DND-41 (cell line): ENCODE measurements at regions not wholly inside any gene's neighbourhood (a gene's known extent, or its start where the extent isn't known, plus 50 kb on each side); places are given as distances from the start of the nearest gene placed in this dataset.
"Not testable (repeated sequence)": the region's sequence is repeated elsewhere in the genome, so short reads cannot be mapped to it uniquely, and the experiment has no call there.

ENCODE experiments used
- ATAC-seq: fragments of 200-7000 bp; cut with Tn5 transposase; 3 replicates; pipeline ENCODE4 v1.9.1; 2021; ENCODE audit warnings: low read depth; ENCODE audit not compliant: insufficient read depth
- DNase-seq: peaks from one replicate; pipeline ENCODE4 v3.0.0-alpha.2; 2020
- H2AFZ ChIP-seq: 2 replicates; pipeline ENCODE4 v1.6.0; 2012; ENCODE audit warnings: low read depth, low read length
- H3K27ac ChIP-seq: 2 replicates; pipeline ENCODE4 v1.5.1; 2012; ENCODE audit warnings: low read length, inconsistent platforms
- H3K27me3 ChIP-seq: fragments of 200-600 bp; sonication (generic); 2 replicates; pipeline ENCODE4 v1.6.0; 2012; ENCODE audit warnings: low read length, mild to moderate bottlenecking, inconsistent platforms; ENCODE audit not compliant: insufficient read depth, poor library complexity
- H3K36me3 ChIP-seq: 2 replicates; pipeline ENCODE4 v1.5.1; 2012; ENCODE audit warnings: low read length, inconsistent platforms; ENCODE audit not compliant: insufficient read depth
- H3K4me1 ChIP-seq: 2 replicates; pipeline ENCODE4 v1.5.1; 2012; ENCODE audit warnings: mild to moderate bottlenecking, low read length; ENCODE audit not compliant: insufficient read depth
- H3K4me2 ChIP-seq: 2 replicates; pipeline ENCODE4 v1.6.0; 2012; ENCODE audit warnings: mild to moderate bottlenecking, moderate library complexity, low read length, inconsistent platforms; ENCODE audit not compliant: insufficient read depth
- H3K4me3 ChIP-seq, 2 experiments: fragments of 200-600 bp in 1 of 2; shearing (Covaris generic) in 1 of 2; 2 replicates each; pipeline ENCODE4 v1.5.1; 2012 to 2016; ENCODE audit warnings: inconsistent platforms in 2 of 2, low read length in 2 of 2, mild to moderate bottlenecking in 2 of 2, low read depth in 1 of 2, moderate library complexity in 1 of 2
- H3K79me2 ChIP-seq: 2 replicates; pipeline ENCODE4 v1.6.0; 2012; ENCODE audit warnings: low read length, inconsistent platforms; ENCODE audit not compliant: insufficient read depth
- H3K9ac ChIP-seq: 2 replicates; pipeline ENCODE4 v1.6.0; 2012; ENCODE audit warnings: low read depth, mild to moderate bottlenecking, inconsistent platforms, low read length, moderate library complexity
- H3K9me3 ChIP-seq: 2 replicates; pipeline ENCODE4 v1.5.1; 2012; ENCODE audit warnings: low read length, moderate library complexity, mild to moderate bottlenecking, inconsistent platforms; ENCODE audit not compliant: insufficient read depth, severe bottlenecking
- H4K20me1 ChIP-seq: 2 replicates; pipeline ENCODE4 v1.6.0; 2012; ENCODE audit warnings: low read length; ENCODE audit not compliant: insufficient read depth
- EZH2 ChIP-seq: IDR thresholded peaks from 3 replicates; pipeline ENCODE4 v1.6.1; 2012; ENCODE audit warnings: borderline replicate concordance, low read depth, mild to moderate bottlenecking, moderate library complexity, low read length, inconsistent platforms; ENCODE audit not compliant: severe bottlenecking
- TF ChIP-seq, protein P1 (sequence below): IDR thresholded peaks from 2 replicates; pipeline ENCODE4 v1.5.1; 2012; ENCODE audit warnings: borderline replicate concordance, low read length, moderate library complexity, mild to moderate bottlenecking; ENCODE audit not compliant: poor library complexity, severe bottlenecking; ENCODE audit errors: extremely low read depth

- no peak for DNase-seq
Observed at GRCh38 chr1:78303620-78304019, 187.2 kb upstream of the PTGFR start.

GRCh38 chr1:78304341-78304740 lies 186.4 kb upstream of the PTGFR start:
- H3K27me3 ChIP-seq, result no peaks in the 10 kb centered on the region
- H3K9me3 ChIP-seq, result no peaks in the 10 kb centered on the region
- H3K4me1 ChIP-seq, result no peaks in the 10 kb centered on the region
- H3K79me2 ChIP-seq, result no peaks in the 10 kb centered on the region
- H3K4me2 ChIP-seq, result no peak overlapping the region
- no peak overlapping the region for H2AFZ ChIP-seq
- no peak overlapping the region for H3K27ac ChIP-seq
- no peak overlapping the region for H3K4me3 ChIP-seq
- DNase-seq (no peak), ATAC-seq (no peak)
- H3K9ac ChIP-seq, result no peak overlapping the region
- no peaks in the 10 kb centered on the region for H3K36me3 ChIP-seq
- no peak for TF ChIP-seq EZH2
- TF ChIP-seq, protein P1, sequence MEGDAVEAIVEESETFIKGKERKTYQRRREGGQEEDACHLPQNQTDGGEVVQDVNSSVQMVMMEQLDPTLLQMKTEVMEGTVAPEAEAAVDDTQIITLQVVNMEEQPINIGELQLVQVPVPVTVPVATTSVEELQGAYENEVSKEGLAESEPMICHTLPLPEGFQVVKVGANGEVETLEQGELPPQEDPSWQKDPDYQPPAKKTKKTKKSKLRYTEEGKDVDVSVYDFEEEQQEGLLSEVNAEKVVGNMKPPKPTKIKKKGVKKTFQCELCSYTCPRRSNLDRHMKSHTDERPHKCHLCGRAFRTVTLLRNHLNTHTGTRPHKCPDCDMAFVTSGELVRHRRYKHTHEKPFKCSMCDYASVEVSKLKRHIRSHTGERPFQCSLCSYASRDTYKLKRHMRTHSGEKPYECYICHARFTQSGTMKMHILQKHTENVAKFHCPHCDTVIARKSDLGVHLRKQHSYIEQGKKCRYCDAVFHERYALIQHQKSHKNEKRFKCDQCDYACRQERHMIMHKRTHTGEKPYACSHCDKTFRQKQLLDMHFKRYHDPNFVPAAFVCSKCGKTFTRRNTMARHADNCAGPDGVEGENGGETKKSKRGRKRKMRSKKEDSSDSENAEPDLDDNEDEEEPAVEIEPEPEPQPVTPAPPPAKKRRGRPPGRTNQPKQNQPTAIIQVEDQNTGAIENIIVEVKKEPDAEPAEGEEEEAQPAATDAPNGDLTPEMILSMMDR, result no peak
- no peaks in the 10 kb centered on the region for H4K20me1 ChIP-seq

More at GRCh38 chr1:78303620-78304019, 187.2 kb upstream of the PTGFR start:
- no peak for TF ChIP-seq EZH2
- TF ChIP-seq, protein P1, result no peak
- Histone ChIP-seq H3K4me2 (no peak overlapping the region), H3K36me3 (no peaks in the 10 kb centered on the region), H4K20me1 (no peaks in the 10 kb centered on the region), H3K27me3 (no peaks in the 10 kb centered on the region), H2AFZ (no peak overlapping the region), H3K4me1 (no peaks in the 10 kb centered on the region), H3K79me2 (no peaks in the 10 kb centered on the region), H3K27ac (no peak overlapping the region), H3K9ac (no peak overlapping the region), H3K4me3 (no peak overlapping the region), H3K9me3 (no peaks in the 10 kb centered on the region)
- no peak for ATAC-seq

DNA sequence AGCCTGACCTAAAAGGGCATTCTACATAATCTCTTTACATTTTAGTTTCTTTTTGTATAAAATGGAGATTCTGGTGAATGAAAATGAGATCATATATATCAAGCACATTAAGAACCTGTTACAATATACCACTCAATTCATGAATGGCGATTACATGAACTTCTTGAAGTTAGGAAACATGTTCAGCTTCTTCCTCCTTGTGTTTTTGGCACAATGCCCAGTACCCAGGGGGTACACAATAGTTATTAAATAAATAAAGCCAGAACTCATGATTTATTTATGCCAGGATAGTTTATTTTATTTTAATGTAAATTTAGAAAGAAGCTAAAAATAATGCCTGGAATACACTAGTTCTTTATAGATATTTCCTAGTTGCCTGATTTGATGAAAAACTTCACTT lies 186.0 kb upstream of the PTGFR start:
- Histone ChIP-seq H2AFZ (no peak overlapping the region), H3K36me3 (no peaks in the 10 kb centered on the region), H3K4me1 (no peaks in the 10 kb centered on the region), H3K27ac (no peak overlapping the region), H3K9ac (no peak overlapping the region), H4K20me1 (no peaks in the 10 kb centered on the region), H3K9me3 (no peaks in the 10 kb centered on the region), H3K4me3 (no peak overlapping the region), H3K4me2 (no peak overlapping the region), H3K27me3 (no peaks in the 10 kb centered on the region), H3K79me2 (no peaks in the 10 kb centered on the region)
- DNase-seq (no peak), ATAC-seq (no peak)
- TF ChIP-seq EZH2, result no peak
- TF ChIP-seq, protein P1, result no peak

GRCh38 chr1:78310261-78310660 lies 180.5 kb upstream of the PTGFR start:
- not testable (repeated sequence) for H4K20me1 ChIP-seq, H3K4me2 ChIP-seq, H3K79me2 ChIP-seq, H3K9ac ChIP-seq, ATAC-seq, H3K9me3 ChIP-seq, H2AFZ ChIP-seq, H3K4me3 ChIP-seq, H3K27ac ChIP-seq, DNase-seq, H3K4me1 ChIP-seq, H3K36me3 ChIP-seq, H3K27me3 ChIP-seq
